GM13977 (cell line): ENCODE measurements at regions not wholly inside any gene's neighbourhood (a gene's known extent, or its start where the extent isn't known, plus 50 kb on each side); places are given as distances from the start of the nearest gene placed in this dataset.
"Not testable (repeated sequence)": the region's sequence is repeated elsewhere in the genome, so short reads cannot be mapped to it uniquely, and the experiment has no call there.

Experiments used
- DNase-seq: peaks from one replicate; pipeline ENCODE4 v3.0.0; 2012; ENCODE audit warnings: low spot score
- CTCF ChIP-seq: IDR thresholded peaks from 2 replicates; pipeline ENCODE4 v1.5.1; 2012; ENCODE audit warnings: mild to moderate bottlenecking, control low read depth; ENCODE audit not compliant: insufficient read depth; ENCODE audit errors: extremely low read depth, missing control alignments
- in situ Hi-C: fragments of 300-500 bp; cut with MboI; formaldehyde crosslinking; loops from one replicate; pipeline ENCODE4 v1.12.0; 2022; ENCODE audit warnings: low sequenced_read_pairs, low pct_unique_long_range_greater_than_20kb, mixed read lengths, inconsistent platforms; ENCODE audit not compliant: unreplicated experiment

- DNase-seq, result no peak
- in situ Hi-C loops, result no loop called here
- no peak for TF ChIP-seq CTCF
These were observed 440.3 kb downstream of the ETS1 start for GRCh38 chr11:128146926-128147605.

- DNase-seq, in situ Hi-C loops: not testable (repeated sequence)
These were observed 447.1 kb downstream of the ETS1 start for GRCh38 chr11:128140293-128140692.

- no peak for TF ChIP-seq CTCF
- DNase-seq, result no peak
- in situ Hi-C loops, result no loop called here
These were observed 451.9 kb downstream of the ETS1 start for GRCh38 chr11:128135451-128135850.

- TF ChIP-seq CTCF, result no peak
- no peak for DNase-seq
- in situ Hi-C loops, result no loop called here
These were observed 453.9 kb downstream of the ETS1 start for GRCh38 chr11:128133501-128133900.

- no peak for TF ChIP-seq CTCF
- DNase-seq, result no peak
- in situ Hi-C loops, result no loop called here
These were observed 457.3 kb downstream of the ETS1 start for GRCh38 chr11:128130052-128130451.

- no peak for TF ChIP-seq CTCF
- in situ Hi-C loops, result no loop called here
- no peak for DNase-seq
These were observed 461.6 kb downstream of the ETS1 start for GRCh38 chr11:128125723-128126122.

GRCh38 chr11:128116885-128117284 lies 470.5 kb downstream of the ETS1 start:
- in situ Hi-C loops, result no loop called here
- TF ChIP-seq CTCF, result no peak
- DNase-seq, result no peak
